ENCODE measurements at regions not wholly inside any gene's neighbourhood (a gene's known extent, or its start where the extent isn't known, plus 50 kb on each side); places are given as distances from the start of the nearest gene placed in this dataset.

DNA sequence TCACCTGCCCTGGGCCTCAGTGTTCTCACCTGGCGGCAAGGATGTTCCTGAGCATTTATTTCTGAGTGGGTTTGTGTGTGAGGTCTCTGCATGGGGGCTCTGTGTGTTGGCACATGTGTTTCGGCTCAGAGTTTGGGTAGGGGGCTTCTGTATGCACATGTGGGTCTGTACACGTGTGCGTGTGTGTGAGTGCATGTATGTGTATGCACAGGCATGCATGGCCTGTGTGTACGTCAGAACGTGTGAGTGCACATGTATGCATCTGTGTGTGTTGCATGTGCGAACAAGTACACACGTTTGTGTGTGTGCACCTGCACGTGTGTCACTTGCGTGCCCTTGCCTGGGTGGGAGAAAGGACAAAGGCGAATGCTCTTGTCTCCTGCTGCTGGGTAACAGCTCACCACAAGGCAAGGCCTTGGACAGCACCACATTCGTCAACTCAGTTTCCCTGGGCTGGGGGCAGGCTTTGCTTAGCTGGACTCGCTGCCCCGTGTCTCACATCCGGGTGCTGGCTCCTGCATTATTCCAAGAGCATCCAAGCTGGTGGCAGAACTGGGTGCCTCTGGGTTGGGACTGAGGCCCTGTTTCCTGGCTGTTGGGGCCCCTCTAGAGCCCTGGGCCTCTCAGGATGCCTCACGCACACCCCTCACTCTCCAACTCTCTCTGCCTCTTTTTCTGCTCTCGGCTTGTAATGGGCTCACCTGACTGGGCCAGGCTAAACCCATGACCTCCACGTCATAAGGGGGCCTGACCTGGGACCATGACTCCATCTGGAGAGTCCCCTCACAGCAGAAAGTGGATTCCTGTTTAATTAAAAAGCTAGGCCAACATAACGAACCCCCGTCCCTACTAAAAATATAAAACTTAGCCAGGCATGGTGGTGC, 153.6 kb upstream of the C14orf180 start:
- DNase-seq = no peak

GRCh38 chr14:104427131-104427851, 152.3 kb upstream of the C14orf180 start:
- no peak for DNase-seq

- DNase-seq = no peak
These were observed 151.2 kb upstream of the C14orf180 start for GRCh38 chr14:104428333-104428851.

DNA sequence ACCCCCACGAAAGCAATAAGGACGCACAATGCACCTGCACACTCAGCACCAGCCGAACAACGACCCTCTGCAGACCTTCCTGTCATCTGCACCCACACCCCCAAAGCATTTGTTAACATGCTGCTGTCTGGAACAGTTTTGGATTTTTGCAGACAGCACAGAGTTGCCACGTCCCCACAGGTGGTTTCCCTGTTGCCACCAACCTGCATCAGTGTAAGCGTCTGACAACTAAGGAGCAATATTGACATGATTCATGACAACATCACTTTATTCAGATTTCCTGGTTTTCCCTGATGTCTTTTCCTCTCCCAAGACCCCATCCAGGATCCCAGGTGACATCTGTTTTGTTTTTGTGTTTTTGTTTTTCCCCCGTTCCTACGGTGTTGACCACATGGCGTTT, 150.7 kb upstream of the C14orf180 start:
- no peak for DNase-seq

DNA sequence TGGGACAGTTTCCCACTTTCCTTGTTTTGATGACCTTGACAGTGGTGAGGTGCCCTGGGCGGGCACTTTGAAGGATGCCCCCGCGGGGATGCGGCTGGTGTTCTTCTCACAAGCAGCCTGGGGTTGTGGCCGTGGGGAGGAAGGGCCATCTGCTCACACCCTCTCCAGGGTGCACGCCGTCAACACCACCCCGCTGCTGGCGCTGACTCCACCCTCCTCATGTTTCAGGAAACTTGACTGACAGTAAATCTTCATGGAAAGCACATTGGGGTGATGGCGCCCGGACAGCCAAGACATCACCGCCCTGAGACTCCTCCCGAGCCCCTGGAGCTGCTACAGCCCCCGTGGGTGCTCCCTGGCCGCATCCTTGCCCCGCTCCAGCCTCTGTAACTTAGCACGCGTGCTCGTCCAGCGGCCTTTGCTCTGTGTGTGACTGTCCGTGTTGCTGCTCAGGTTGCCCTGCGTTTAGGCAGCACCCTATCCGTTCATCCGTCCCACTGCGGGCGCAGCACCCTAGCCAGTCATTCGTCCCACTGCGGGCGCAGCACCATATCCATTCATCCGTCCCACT, 150.2 kb upstream of the C14orf180 start:
- no peak for DNase-seq

- DNase-seq = no peak
These were observed 148.1 kb upstream of the C14orf180 start for GRCh38 chr14:104431351-104431928.

- no peak for DNase-seq
These were observed 147.5 kb upstream of the C14orf180 start for GRCh38 chr14:104431929-104432541.

- DNase-seq = no peak
These were observed 146.8 kb upstream of the C14orf180 start for GRCh38 chr14:104432611-104433231.

DNA sequence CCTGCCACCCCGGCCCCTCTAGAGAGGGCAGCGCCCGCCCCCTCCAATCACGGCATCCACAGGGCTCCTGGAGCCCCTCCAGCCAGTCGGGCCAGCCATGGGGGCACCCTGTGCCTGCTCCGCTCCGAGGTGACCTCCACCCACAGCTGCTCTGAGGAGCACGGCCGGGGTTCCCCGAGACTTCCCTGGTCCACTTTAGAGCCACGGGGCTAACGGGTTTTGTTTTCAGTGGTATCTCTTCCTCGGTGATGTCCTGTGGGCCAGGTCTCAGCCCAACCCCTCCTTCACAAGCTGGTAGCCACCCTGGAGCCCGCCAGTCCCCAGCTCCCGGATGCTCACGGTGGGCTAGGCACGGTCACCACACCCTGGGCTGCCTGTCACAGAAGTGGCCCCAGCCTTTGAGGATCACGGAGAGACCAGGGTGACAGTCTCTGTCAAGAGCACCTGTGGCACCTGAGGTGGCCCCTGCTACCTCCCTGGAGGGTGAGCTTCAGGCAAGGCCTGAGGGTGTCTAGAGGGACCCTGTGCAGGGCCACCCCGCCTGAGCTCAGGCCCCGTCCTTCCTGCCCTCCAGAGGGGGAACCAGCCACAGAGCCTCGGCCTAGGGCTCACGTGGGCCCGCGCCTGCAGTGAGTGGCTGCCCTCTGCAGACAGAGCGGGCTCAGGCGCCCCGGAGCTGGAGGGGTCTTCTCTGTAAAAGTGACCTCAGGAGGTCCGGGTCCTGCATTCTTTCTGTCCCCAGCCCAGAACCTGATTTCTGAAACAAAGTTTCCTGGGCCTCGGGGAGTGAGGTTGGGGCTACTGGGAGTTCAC, 146.0 kb upstream of the C14orf180 start:
- no peak for DNase-seq

GRCh38 chr14:104434214-104435076, 145.1 kb upstream of the C14orf180 start:
- DNase-seq = no peak

DNA sequence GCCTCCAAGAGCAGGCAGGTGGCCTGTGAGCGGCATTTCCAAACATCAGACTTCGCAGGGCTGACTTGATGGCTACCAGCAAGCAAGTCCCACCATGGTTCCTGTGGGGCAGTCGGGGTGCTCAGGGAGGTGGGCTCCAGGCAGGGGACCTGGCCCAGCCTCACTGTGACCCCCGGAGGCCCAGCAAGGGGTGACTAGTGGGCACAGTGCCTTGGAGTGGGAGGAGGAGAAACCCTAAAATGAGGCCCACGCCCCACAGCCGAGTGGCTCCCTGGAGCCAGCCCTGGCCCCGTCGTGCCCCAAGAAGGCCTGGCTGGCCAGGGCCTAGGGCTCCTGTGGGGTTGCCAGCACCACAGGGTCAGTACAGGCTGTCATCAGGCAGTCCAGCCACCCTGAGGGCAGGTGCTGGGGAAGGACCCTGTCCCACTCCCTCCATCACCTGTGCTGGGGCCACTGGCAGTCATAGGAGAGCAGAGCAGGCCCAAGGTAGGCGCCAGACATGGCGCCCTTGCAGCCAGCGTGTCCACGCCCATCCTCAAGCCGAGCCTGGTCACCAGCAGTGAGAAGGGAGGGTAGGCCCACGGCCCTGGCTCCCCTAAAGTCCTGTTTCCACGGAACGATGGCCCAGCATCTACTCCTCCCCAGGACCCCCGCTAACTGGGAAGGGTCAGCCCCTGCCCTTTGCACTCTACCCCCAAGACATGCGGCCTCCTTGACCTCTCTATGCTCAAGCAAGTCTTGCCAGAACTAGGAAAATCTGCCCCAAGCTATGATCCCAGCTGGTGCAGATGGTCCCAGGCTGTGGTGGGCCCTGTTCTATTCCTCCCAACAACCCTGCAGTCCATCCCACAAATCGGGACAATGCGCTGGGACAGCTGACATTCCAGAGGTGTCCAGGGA, 144.2 kb upstream of the C14orf180 start:
- DNase-seq = no peak

DNA sequence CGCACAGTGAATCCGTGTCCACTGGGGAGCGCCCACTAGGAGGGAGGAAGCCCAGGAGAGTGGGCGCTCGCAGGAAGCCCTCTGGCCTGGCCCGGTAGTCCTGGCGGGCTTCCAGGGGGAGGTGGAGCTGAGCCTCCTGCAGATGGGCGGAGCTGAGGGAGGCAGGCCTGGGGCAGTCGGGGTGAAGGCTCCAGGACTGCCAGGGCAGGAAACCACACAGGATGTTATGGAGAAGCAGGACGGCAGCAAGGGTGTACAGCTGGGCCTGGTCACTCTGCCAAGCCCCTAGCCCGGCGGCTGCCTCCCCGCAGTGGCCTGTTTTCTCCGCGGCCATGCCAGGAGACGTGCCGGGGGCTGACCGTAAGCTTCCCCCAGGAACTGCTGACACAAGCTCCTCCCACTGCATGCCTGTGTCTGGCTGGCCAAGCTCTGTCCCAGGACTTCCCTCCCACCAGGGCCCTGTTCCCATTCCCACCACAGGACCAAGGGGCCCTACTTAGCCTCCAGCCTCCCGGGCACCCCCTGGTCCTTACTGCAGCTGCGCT, 143.4 kb upstream of the C14orf180 start:
- DNase-seq = no peak

DNA sequence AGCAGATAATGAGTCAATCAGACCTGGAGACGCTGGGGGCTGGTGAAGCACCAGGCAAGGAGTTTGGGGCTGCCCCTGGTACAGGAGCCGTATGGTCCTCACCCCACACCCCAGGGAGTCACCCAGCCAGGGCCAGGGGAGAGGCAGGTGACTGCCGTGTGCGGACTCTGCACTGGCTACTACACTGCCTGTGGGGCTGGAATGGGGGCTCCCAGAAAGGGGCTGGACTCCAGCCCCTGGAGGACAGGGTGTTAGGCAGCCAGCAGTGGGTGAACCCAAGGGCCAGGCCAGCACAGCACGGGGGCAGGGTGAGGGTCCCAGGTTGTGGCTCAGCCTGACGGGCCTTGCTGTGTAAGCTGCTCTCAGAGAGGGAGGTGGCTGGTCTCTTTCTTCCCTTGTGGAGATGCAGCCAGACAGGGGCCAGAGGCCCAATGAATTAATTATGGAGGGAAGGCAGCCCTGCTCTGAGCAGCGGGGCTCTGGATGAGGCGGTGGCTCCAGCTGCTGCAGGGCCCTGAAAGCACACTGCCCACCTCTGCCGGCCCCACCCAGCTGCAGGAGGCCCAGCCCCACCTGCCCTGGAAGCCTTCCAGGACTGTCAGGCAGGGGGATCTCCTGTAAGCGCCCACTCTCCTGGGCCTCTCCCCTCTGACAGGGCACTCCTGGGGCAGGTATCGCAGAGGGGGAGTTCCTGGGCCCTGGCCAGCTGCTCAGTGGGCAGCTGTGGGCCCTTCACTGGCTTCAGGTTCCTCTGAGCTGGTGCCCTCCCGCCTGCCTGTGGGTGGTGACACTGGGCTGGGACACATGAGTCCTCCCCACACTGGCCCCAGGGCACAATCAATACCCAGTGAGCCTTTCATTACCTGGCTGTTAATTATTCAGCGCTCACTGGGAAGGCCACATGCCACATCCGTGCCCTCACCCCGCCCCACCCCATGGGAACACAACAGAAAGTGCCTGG, 142.5 kb upstream of the C14orf180 start:
- no peak for DNase-seq

- no peak for DNase-seq
These were observed 141.9 kb upstream of the C14orf180 start for GRCh38 chr14:104437703-104438102.

DNA sequence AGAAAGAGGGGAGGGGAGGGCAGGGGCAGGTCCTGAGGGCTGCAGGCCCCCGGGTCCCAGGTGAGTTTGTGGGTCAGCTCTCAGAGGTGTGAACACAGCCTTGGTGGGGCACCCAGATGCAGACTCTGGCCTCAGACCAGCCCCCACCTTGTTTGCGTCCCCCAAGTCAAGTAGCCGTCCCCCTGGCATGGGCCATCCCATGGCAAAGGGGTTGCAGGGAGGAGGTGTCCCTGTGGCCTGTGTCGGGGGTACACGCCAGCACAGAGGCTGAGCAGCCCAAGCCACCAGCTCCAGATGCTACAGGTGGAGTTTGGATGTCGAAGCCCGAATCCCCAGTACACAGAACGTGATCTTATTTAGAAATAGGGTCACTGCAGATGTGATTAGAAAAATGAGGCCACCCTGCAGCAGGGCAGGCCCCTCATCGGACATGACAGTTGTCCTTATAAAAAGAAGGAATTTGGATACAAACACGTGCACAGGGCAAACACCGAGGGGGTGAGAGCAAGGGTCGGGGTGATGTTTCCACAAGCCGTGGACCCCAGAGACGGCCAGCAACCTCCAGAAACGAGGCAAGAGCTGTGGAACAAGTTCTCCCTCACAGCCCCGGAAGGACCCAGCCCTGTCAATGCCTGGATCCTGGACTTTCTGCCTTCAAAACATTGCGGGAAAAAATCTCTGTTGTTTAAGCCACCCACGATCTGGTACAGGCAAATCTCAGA, 141.2 kb upstream of the C14orf180 start:
- no peak for DNase-seq

- DNase-seq = no peak
These were observed 139.9 kb upstream of the C14orf180 start for GRCh38 chr14:104439625-104440024.
